A549 (cell line): ENCODE measurements at regions not wholly inside any gene's neighbourhood (a gene's known extent, or its start where the extent isn't known, plus 50 kb on each side); places are given as distances from the start of the nearest gene placed in this dataset.

Experiments
- EHF ChIP-seq: fragments of 250-450 bp; sonication (Bioruptor Pico); IDR thresholded peaks from 2 replicates; pipeline ENCODE4 v1.5.0; 2020; ENCODE audit warnings: mild to moderate bottlenecking
- MYC ChIP-seq: IDR thresholded peaks from 2 replicates; pipeline ENCODE4 v1.6.1; 2012; ENCODE audit warnings: mild to moderate bottlenecking, inconsistent platforms, low read length, improper control_type of control experiment, borderline replicate concordance
- POLR2A ChIP-seq: IDR thresholded peaks from 2 replicates; pipeline ENCODE4 v1.6.1; 2012; ENCODE audit warnings: mild to moderate bottlenecking, low read length
- TF ChIP-seq, protein P1 (sequence below): fragments of >200 bp; sonication (Bioruptor Twin); formaldehyde crosslinking; IDR thresholded peaks from 3 replicates; pipeline ENCODE4 v1.5.1; 2016

DNA sequence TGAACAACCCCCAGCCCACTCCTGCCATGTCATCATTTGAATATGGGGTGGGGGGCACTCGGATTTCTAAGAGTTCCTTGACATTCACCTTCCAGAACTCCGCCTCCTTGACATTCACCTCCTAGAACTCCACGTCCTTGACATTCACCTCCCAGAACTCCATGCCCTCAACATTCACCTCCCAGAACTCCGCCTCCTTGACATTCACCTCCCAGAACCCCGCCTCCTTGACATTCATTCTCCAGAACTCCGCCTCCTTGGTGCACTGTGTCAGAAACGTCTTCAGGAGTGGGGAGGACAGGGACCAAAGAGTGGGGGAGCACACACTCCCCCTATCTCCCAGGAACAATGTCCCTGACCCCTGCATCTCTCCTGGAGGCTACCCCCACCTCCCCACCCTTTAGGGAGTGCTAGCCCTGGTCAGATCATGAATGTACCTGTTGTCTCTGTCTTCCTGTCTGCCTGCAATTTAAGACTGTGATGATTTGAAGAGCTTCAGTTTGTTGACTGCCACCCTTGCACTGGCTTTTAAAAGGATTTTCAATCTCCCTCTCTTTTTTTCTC, 110.1 kb downstream of the NPTX2 start:
- TF ChIP-seq, protein P1, sequence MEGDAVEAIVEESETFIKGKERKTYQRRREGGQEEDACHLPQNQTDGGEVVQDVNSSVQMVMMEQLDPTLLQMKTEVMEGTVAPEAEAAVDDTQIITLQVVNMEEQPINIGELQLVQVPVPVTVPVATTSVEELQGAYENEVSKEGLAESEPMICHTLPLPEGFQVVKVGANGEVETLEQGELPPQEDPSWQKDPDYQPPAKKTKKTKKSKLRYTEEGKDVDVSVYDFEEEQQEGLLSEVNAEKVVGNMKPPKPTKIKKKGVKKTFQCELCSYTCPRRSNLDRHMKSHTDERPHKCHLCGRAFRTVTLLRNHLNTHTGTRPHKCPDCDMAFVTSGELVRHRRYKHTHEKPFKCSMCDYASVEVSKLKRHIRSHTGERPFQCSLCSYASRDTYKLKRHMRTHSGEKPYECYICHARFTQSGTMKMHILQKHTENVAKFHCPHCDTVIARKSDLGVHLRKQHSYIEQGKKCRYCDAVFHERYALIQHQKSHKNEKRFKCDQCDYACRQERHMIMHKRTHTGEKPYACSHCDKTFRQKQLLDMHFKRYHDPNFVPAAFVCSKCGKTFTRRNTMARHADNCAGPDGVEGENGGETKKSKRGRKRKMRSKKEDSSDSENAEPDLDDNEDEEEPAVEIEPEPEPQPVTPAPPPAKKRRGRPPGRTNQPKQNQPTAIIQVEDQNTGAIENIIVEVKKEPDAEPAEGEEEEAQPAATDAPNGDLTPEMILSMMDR = no peak
- TF ChIP-seq EHF (no peak), MYC (no peak), POLR2A (no peak)
